ENCODE measurements at regions not wholly inside any gene's neighbourhood (a gene's known extent, or its start where the extent isn't known, plus 50 kb on each side); places are given as distances from the start of the nearest gene placed in this dataset.
"Not testable (repeated sequence)": the region's sequence is repeated elsewhere in the genome, so short reads cannot be mapped to it uniquely, and the experiment has no call there.

- H3K4me1 ChIP-seq (ENCODE audit: insufficient read depth, low read length, poor library complexity, severe bottlenecking) = no peaks in the 10 kb centered on the region
- no peak for DNase-seq (ENCODE audit: low spot score)
- intact Hi-C loops (cut with micrococcal nuclease; ENCODE audit: unreplicated experiment) = no loop called here
- BruUV-seq (replicated peaks) = no TSS peak
- no peak overlapping the region for H3K4me3 ChIP-seq (ENCODE audit: low read depth, low read length, poor library complexity, severe bottlenecking)
- H3K27ac ChIP-seq (ENCODE audit: low read depth, low read length, poor library complexity, severe bottlenecking) = no peak overlapping the region
- no peaks in the 10 kb centered on the region for H3K27me3 ChIP-seq (replicated peaks; ENCODE audit: insufficient read depth, low read depth, low read length, poor library complexity)
- ChIA-PET CTCF (no interaction called here), POLR2A (ENCODE audit: low non-redundant PET) (no interaction called here)
- TF ChIP-seq EZH2 (IDR thresholded peaks at IDR 0.05; ENCODE audit: borderline replicate concordance, low read depth, low read length, poor library complexity, severe bottlenecking) (no peak), CTCF (conservative IDR thresholded peaks at IDR 0.05; ENCODE audit: low read depth, low read length) (no peak)
- H3K36me3 ChIP-seq (ENCODE audit: insufficient read depth, low read length, poor library complexity, severe bottlenecking) = no peaks in the 10 kb centered on the region
- no peaks in the 10 kb centered on the region for H3K9me3 ChIP-seq (ENCODE audit: low read depth, low read length, poor library complexity, severe bottlenecking)
Measured at GRCh38 chr6:78688668-78689067, 178.7 kb upstream of the IRAK1BP1 start.

GRCh38 chr6:78693835-78694234, 173.5 kb upstream of the IRAK1BP1 start:
- Histone ChIP-seq H3K4me1 (ENCODE audit: insufficient read depth, low read length, poor library complexity, severe bottlenecking) (no peaks in the 10 kb centered on the region), H3K27me3 (replicated peaks; ENCODE audit: insufficient read depth, low read depth, low read length, poor library complexity) (no peaks in the 10 kb centered on the region), H3K36me3 (ENCODE audit: insufficient read depth, low read length, poor library complexity, severe bottlenecking) (no peaks in the 10 kb centered on the region), H3K9me3 (ENCODE audit: low read depth, low read length, poor library complexity, severe bottlenecking) (no peaks in the 10 kb centered on the region), H3K27ac (ENCODE audit: low read depth, low read length, poor library complexity, severe bottlenecking) (no peak overlapping the region), H3K4me3 (ENCODE audit: low read depth, low read length, poor library complexity, severe bottlenecking) (no peak overlapping the region)
- DNase-seq (ENCODE audit: low spot score) = no peak
- CTCF ChIA-PET = no interaction called here
- POLR2A ChIA-PET (ENCODE audit: low non-redundant PET) = no interaction called here
- BruUV-seq (replicated peaks) = no TSS peak
- intact Hi-C loops (cut with micrococcal nuclease; ENCODE audit: unreplicated experiment) = no loop called here
- TF ChIP-seq CTCF (conservative IDR thresholded peaks at IDR 0.05; ENCODE audit: low read depth, low read length) (no peak), EZH2 (IDR thresholded peaks at IDR 0.05; ENCODE audit: borderline replicate concordance, low read depth, low read length, poor library complexity, severe bottlenecking) (no peak)

- POLR2A ChIA-PET (ENCODE audit: low non-redundant PET); H3K9me3 ChIP-seq (ENCODE audit: low read depth, low read length, poor library complexity, severe bottlenecking); intact Hi-C loops (cut with micrococcal nuclease; ENCODE audit: unreplicated experiment); H3K27me3 ChIP-seq (replicated peaks; ENCODE audit: insufficient read depth, low read depth, low read length, poor library complexity); CTCF ChIA-PET; BruUV-seq (replicated peaks); DNase-seq (ENCODE audit: low spot score); H3K27ac ChIP-seq (ENCODE audit: low read depth, low read length, poor library complexity, severe bottlenecking); H3K4me1 ChIP-seq (ENCODE audit: insufficient read depth, low read length, poor library complexity, severe bottlenecking); H3K4me3 ChIP-seq (ENCODE audit: low read depth, low read length, poor library complexity, severe bottlenecking); H3K36me3 ChIP-seq (ENCODE audit: insufficient read depth, low read length, poor library complexity, severe bottlenecking): not testable (repeated sequence)
Measured at GRCh38 chr6:78694628-78695027, 172.7 kb upstream of the IRAK1BP1 start.

- no peaks in the 10 kb centered on the region for H3K9me3 ChIP-seq (ENCODE audit: low read depth, low read length, poor library complexity, severe bottlenecking)
- DNase-seq (ENCODE audit: low spot score) = no peak
- TF ChIP-seq CTCF (conservative IDR thresholded peaks at IDR 0.05; ENCODE audit: low read depth, low read length) (no peak), EZH2 (IDR thresholded peaks at IDR 0.05; ENCODE audit: borderline replicate concordance, low read depth, low read length, poor library complexity, severe bottlenecking) (no peak)
- ChIA-PET CTCF (no interaction called here), POLR2A (ENCODE audit: low non-redundant PET) (no interaction called here)
- H3K36me3 ChIP-seq (ENCODE audit: insufficient read depth, low read length, poor library complexity, severe bottlenecking) = no peaks in the 10 kb centered on the region
- intact Hi-C loops (cut with micrococcal nuclease; ENCODE audit: unreplicated experiment) = no loop called here
- no peaks in the 10 kb centered on the region for H3K27me3 ChIP-seq (replicated peaks; ENCODE audit: insufficient read depth, low read depth, low read length, poor library complexity)
- H3K4me3 ChIP-seq (ENCODE audit: low read depth, low read length, poor library complexity, severe bottlenecking) = no peak overlapping the region
- no peak overlapping the region for H3K27ac ChIP-seq (ENCODE audit: low read depth, low read length, poor library complexity, severe bottlenecking)
- no TSS peak for BruUV-seq (replicated peaks)
- H3K4me1 ChIP-seq (ENCODE audit: insufficient read depth, low read length, poor library complexity, severe bottlenecking) = no peaks in the 10 kb centered on the region
Measured at GRCh38 chr6:78700991-78701390, 166.4 kb upstream of the IRAK1BP1 start.
